HG02973 (cell line): ENCODE measurements at regions not wholly inside any gene's neighbourhood (a gene's known extent, or its start where the extent isn't known, plus 50 kb on each side); places are given as distances from the start of the nearest gene placed in this dataset.

Experiments
- ATAC-seq: cut with Tn5 transposase; IDR thresholded peaks from one replicate; pipeline ENCODE4 v1.9.1; 2021; ENCODE audit warnings: moderate library complexity; ENCODE audit not compliant: unreplicated experiment

DNA sequence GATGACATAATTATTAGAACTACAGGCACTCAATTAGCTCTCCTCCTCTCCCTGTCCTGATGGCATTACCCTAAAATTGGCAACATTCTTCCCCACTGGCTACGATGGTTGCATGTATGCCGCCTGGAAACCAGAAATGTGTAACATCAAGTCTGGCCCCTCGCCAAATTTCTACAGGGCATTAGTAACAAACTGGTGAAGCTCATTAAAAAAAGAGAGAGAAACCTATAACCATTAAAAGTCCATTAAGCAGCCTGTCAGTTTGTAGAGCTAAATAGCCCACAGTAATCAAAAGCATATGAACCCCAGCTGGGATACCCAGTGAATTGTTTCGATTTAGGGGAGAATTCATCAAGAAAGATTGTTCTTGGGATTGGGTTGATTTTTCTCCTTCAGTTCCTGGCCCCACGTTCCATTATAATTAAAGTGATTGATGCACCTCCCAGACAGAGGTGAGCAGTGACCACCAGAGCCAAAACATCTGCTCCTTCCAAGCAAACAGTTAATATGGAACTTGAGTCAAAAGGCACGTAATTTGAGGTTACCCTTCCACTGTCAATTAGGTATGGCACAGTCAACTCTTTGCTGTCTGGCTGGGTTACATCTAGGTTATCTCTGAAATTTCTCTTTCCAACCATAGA, 208.6 kb downstream of the C1D start:
- no peak for ATAC-seq

DNA sequence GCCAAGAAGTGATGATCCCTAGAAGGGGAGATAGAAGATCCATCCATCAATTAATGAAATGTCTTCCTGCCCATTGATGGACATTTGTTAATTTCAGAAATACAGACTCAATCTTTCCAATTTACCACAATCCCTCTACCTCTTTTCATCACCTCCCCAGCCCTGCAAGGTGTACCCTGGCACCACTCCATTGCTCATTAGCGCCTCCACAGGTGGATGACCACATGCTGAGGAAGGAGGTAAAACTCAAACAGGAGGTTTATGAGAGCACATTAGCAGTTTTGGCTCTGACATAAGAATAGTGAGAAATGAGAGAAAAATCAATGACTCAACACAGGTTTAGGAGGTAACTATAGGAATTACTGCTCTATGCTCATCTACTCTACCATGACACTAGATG, 208.0 kb downstream of the C1D start:
- ATAC-seq: no peak

DNA sequence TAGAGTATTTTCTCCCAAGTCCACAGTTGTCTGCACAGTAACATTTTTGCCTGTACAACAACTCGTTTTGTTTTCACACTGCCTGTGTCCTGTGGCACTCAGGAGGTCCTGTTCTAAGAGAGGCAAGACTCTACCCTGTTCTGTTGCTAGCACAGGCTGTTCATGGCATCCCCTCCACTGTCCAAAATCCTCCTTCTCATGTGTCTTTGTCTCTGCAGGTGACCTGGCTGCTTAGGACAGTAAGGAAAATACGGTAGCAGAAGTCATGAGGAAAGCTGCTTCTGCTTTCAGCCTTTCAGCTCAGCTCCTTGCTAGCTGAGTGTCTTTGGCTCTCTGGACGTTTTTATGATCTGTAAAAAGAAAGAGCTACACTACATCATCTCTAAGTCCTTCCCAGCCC, 205.9 kb downstream of the C1D start:
- no peak for ATAC-seq

DNA sequence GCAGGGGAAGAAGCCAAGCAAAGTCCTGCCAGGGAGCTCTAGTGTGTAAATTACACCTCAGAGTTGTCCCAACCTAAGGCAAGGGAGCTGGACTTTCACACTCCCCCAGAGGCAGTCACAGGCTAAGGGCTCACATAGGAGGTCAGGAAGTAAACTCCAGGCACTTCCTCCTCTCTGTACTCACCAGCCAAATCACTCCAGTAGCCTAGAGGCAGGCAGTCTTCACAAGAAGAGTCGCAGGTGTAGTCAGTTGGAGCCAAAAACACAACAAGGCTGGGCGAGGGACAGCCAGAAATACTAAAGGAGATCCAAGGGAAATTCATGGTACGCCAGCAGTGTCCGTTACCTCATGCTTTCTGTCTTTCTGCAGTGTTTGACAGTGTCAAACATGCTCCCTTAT, 205.0 kb downstream of the C1D start:
- ATAC-seq: no peak

DNA sequence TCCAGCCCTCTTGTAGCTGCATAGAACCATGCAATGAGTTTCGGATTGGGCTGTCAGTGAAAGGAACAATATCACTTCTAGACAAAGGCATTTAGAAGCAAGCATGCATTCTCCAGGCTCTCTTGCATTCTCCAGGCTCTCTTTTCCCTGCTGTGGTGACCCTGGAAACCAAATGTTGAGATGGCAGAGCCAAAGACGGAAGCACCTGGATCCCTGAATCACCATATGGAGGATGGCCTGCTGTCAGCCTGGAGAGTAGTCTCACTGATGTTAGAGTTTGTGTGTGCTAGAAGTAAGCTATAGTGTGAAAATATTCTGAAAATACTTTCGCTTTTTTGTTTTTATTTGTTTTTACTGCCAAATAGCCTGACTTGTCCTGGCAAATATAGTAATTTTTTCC, 203.9 kb downstream of the C1D start:
- ATAC-seq: no peak

DNA sequence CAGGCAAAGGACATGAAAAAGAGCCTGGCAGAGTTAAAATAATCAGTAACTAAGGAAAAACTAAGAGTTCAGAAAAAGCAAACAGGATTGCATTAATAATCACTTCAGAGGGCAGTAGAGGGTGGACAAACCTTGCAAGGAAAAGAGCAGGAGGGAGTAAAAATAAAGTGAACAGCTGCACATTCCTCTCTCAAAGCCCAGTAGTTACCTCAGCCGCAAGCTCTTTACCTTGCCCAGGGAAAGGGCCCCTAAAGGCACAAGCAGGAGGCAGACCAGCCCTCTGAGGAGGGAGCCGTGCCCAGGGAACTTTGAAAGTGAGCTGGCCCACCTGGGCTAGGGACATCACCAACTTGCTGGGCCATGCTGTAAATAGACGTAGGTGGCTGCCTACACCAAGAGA, 196.9 kb downstream of the C1D start:
- ATAC-seq: no peak

DNA sequence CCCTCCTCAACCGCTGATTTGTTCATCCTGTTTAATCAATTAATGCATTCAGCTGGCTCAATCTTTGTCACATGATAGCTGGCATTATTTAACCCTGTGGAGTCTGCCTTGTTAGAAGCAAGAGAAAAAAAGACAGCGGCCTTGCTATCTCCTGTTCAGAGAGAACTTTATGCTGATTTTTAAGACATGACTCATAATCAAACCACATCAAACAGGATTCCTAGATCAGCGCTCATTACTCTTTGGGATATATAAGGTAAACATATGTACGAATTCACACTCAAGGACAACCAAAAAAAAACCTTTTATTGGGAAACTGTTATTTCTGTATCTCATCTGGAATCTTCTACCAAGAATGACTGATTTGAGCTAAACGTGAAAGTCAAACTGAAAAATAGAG, 195.1 kb downstream of the C1D start:
- no peak for ATAC-seq

DNA sequence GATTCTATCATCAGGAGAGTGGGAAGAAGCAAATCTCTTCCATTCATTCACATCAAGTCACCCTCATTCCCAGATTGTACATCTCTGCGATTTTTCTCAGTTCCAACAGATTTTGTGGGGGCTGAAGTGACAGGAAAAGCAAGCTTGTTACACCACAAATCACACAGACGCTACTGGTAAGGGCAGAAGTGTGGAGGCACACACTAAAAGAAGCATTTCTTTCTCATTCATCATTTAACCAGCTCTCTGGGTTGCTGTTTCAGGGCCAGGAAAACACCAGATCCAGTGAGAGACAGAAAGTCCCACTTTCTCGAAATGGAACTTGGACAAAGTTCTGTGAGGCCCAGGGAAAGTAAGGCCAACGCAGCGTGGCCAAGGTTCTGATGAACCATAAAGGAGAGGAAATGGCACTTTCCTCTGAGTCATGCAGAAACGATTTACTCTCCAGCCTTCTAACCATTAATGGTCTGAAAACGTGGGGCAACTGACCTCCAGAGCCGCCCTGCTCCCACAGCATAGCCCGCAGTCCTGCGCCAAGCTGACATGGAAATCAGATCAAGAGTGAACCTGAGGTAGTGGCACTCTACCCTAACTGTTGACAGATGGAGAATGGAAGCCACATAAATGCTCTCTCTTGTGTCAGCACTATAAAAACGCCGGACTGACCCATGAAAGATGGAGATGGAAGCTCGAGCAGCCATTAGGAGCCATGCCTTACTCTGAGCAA, 191.0 kb downstream of the C1D start:
- ATAC-seq: no peak

DNA sequence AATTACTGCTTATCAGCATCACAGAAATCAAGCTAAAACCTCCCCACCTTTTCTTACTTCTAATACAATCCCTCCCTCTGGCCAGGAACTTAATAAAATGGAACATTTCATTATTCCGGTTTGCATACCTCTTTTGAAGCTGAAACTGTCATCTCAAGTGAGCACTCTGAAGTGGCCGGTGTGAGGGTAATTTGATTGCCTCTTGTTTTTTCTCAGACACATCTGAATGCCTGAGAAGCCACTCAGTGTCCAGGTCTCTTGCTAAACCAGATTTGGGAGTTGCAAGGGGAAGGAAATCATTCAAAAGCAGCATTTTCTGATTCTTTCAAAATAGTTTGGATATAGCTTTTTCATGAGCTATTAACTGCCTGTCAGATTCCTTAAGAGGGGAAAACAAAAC, 190.3 kb downstream of the C1D start:
- ATAC-seq: no peak

DNA sequence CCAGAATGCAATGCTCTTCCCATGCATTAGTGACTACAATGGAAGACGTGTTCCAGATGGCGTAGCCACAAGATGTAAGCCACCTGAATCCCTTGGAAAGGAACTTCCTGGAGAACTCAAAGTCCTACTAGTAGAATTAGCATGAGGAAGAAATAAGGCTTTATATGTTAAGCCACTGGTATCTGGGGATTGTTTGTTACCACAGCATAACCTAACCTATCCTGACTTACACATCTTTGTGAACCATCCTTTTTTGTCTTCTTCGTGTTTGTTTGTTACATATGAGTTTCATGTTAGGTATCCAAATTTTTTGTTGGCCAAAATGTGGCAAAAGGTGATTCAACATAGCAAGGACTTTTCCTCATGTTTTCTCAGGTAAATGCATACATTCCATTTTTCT, 188.9 kb downstream of the C1D start:
- no peak for ATAC-seq

DNA sequence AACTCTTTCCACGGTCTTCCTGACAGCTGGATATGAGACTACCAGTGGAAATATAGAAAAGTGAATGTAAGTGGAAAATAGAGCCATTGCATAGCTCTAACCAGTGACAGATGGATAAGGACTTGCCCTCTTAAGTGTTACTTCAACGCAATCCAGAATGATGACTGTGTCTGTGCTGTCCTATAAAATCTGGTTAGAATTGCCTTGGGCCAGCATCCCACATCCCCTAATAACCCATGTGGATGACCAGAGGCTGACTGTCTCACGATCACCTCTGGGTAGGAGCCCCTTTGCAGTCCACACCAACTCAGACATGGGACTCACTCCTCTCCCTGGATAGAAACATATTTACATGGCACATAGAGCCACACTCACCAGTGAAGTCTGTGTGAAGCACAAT, 186.6 kb downstream of the C1D start:
- ATAC-seq: no peak

DNA sequence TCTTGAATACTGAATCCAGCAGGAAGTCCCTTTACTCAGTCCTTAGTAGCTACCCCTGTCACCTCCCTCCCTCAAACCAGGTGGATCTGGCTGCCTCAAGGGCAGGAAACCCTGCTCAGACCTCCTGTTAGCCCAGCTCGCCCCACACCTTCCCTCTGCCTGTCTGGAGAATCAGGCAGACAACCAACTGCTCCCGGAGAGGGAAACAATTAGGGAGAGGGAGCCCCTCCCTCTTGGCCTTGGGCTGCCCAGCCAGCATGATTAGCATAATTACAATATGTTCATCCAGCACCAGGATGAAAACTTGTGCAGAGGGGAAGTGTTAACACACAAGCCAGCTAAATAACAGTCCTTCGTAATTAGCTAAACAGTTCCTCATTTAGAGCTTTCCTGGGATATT, 185.5 kb downstream of the C1D start:
- no peak for ATAC-seq

DNA sequence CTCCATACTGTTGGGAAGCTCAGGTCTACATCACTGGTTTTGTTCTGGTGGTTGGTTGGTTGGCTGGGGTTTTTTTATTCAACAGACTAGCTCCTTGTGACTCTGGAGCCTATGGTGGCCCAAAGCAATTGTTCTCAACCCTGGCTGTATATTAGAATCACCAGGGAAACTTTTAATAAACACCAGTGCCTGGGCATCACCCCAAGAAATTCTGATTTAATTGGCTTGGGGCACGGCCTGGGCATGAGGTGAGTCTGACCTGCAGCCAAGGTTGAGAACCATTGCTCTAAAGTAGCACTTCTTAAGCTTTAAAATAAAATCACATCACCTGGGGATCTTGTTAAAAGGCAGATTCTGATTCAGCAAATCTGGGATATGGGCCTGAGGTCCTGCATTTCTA, 184.1 kb downstream of the C1D start:
- ATAC-seq: no peak

DNA sequence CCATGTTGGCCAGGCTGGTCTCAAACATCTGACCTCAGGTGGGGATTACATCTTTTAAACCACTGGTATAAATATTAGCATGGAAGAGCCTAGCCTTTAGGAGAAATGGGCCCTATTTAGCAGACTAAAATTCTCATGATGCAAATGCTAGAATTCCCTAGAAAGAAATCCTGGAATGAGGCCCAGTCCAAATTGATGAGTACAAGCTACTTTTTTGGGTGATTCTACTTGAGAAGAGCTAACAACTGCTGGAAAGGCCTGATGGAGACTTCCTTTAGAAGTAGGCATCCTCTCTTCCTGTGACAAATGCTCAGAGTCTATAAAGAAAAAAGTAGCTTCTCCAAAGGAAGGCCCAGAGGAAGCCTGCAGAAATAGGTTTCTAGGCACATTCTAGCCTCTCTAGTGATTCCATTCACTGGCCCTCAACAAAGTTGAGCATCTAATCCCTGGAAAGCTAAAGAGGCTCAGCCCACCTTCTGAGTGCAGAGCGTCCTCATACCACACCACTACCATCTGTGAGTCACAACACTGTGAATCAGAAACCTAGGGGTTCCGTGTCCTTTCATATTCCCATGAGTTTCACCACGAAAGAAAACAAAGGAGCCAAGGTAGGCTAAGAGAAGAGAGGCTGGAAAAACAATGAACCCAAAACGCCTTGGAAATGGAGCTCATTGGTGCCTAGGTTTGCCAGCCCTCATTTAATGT, 183.1 kb downstream of the C1D start:
- no peak for ATAC-seq

DNA sequence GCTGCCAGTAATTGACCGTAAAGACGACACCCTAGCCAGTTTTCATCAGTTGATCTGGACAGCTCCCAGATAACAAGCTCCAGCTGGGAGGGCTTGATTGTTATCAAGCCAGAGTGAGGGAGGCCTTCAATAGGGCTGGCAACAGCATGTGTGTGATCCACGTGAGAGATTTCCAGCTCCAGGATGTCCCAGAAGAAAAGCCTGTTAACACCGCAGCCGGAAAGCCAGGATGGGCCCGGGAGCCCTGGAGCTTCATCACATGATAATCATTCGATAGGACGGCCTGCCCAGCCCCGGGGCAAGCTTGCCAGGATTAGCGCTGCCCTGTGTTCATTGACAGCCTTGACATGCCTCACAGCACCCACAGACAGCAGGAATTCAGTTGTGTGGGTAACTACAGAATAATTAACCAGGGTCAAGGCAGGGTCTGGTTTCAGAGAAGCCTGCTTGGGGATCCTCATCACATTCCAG, 182.5 kb downstream of the C1D start:
- no peak for ATAC-seq

DNA sequence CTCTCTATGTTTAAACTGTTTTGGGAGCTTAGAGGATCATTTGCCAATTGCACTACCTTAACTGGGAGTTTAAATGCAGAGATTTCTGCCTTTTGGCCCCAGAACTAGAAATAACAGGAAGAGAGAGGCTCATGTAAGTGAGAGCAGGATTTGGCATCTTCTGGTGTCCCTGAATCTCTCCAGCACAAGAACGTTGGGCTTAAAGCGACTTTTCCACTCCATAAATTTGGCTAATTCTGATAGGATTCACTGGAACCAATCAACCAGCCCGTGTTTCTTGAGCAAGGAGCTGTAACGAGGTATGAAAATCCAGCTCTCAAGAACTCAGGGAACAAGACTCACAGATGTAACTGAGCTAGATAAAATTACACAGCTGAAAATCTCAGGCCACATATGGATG, 181.0 kb downstream of the C1D start:
- no peak for ATAC-seq

DNA sequence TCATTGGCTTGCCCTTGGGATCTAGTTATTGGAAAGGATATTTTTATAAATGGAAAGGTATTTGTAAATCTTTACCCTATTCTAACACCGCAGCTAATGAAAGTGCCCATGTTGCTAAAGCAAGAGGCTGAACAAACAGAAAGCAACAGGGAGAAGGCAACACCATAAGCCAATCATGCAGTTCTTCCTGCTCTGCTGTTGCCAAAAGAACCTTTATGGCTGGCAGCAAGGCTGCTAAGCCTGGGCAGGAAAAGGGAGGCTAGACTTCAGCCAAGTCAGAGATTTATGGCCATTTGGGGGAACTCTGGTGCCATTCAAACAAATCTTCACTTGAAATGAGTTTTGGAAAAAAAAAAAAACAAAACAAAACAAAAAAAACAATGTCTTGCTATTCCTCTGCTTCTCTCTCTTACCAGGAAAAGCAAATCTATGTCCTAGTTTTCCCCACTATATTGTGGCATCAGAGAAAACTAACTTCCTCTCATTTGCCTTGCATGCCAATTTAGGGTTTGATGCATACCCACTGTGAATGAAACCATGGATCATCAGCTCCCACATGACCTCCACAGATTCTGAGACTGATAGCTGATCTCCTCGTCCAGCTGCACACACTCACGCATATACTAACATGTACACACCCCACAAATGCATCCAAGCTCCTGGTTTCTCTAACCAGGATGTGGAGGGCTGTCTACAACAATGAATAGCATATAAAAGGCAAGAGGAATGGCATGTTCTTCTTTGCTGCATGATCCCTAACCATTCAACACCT, 179.3 kb downstream of the C1D start:
- no peak for ATAC-seq

DNA sequence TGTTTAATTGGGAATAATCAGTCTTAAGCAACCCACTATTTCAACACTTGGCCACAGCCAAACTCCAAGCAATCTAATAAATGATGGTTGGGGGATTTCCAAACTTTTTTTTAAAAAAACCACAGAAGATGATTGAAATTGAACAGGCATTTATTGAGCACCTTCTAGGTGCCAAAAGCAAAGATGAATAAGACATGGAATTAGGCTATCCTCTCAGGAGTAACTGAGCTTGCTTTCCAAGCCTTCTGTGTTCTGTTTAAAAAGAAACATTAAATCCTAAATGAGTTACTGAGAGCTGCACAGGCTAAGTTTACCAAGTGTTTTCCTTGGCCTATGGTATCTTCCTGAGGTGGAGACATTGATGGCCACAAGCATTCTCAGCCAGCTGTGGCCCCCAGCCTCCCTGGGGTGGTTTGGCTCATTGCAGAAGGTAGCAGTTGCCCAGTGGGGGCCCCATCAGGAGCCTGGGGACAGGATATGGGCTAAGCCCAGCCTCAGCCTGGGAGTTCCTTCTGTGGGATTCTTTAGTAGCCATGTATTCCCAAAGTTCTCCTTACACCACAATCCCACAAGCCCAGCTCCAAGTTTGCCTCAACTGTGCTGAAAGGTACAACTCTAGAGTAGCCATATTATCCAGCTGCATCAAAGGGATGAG, 174.3 kb downstream of the C1D start:
- ATAC-seq: no peak

DNA sequence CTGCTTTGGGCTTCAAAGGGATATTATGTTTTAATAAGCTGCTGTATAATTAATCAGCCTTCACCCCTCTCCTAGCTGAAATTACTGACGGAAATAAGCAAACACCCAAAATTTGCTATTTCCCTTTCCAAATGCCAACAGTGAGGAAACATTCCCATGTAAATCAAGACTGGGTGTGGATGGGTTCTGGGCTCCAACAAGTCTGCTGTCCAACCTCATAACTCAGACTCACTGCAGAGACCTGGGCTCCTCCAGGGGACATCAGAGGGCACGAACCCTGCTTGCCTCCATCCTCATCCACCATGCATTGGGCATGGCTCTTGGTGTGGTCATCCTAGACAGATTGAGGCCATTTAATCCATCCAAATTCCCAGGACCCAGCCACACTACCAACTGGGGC, 173.7 kb downstream of the C1D start:
- no peak for ATAC-seq

DNA sequence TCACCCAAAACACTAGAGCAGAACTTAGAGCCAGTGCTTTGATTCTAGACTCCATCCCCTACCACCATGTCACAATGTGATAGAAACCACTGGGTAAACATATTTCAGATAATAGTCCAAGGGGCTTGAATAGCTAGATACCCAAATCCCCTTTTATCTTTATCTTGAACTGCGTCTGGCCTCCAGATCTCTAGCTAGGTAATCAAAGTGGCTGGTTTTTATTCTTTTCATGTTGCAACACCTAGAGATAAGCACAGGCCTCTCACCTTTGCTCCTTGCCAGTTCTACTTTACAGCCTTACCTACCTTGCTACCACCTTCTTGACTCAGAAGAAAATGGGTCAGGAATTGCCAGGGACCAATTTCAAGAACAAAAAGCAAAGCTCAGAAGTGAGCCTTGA, 171.2 kb downstream of the C1D start:
- ATAC-seq: no peak

DNA sequence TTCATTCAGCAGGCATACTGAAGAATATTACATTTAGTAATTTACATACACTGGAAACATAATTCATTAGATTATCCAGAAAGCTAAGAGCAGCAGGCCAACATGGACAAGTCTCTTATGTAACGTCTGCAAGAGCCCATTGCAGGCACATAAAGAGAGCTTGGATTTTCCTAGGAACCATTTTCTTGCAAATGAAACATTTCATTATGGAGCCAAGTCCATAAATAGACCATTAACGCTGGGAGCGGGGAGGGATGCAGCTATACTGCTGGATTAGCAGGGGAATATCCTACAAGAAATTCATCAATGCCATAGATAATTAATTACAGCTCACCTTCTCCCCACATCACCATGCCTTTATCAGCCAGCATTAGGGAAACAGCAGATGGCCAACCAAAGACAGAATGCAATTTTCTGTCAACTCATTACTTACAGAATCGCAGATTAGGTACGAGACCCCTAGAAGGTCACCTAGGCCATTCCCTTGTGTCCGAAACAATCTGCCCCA, 170.4 kb downstream of the C1D start:
- ATAC-seq: no peak
